ENCODE measurements at regions not wholly inside any gene's neighbourhood (a gene's known extent, or its start where the extent isn't known, plus 50 kb on each side); places are given as distances from the start of the nearest gene placed in this dataset.

DNA sequence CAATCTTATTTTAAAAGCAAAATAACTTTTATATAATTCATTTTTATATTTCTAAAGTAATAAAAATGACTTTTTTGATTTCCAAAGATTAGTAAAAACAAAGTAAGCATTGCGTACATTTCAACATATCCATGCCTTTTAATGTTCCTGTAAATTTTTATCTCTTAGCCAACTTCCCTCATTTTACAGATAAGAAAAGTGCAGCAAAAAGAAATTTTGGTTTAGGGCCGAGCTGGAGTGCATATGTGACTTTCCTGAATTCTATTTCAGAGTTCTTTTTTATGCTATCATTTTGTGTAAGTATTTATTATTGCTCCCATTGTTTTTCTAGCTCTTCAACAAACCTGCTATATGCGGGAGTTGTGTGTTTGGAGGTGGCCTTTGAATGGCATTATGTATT lies 195.3 kb downstream of the NHLRC3 start:
- DNase-seq (ENCODE audit: low spot score): no peak

DNA sequence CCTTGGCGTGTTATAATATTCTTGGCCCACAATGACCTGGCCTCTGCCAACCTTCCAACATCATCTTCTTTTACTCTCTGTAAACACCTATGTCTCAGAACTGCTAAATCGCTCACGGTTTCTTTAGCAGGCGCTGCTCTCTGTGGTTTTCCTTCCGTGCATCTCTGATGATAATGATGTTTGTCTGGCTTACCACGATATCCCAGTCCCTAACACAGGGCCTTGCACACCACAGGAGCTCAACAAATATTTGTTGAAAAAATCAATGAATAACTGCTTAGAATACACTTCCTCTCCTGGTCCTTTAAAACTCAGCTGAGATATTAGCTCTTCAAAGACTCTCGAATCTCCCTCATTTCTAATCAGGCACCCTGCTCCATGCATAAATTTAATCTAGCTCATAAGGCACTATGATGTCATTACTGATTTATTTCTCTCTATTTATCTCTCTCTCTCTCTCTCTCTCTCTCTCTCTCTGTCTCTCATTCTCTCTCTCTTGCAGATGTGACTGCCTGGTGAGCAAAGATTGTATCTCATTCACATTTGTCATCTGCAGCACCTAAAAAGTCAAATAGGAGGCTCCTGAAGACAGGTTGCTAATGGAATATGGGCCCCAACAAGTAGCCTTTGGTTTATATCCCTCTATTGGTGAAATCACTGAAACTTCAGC lies 206.4 kb downstream of the NHLRC3 start:
- no peak for DNase-seq (ENCODE audit: low spot score)

DNA sequence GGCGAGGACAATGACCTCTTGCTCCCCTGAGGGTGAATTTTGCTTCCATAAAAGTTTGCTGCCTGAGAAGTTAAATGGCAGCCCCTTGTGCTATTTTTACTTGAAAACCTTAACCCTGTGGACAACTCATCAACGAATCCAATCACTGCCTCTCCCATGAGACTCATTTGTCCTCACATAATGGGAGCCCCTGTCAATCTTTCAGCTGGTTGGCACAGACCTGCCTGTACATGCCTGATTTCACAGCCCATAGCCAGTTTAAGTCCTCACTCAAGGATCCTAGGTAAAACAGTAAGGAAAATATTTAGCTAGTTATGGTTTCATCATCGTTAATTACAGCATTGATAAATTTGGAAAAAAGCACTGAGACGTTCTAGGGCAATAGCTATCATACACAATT lies 207.4 kb downstream of the NHLRC3 start:
- DNase-seq (ENCODE audit: low spot score): no peak

DNA sequence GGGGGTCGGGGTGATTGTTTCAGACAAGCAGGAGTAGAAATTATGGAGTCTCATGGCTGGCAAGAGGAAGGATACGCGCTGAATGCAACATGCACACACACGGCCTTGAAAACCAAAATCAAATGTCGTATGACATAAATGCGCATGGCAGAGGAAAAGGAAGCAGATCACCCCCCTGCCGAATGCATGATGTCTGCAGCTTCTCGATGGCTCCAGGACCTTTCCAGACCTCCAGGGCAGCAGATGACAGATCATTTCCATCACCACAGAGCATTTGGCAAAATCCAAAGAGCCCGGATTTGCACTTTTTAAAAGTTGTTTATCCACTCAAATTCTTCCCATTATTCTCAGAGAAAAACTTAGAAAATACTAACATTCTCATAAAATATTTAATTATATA lies 211.7 kb downstream of the NHLRC3 start:
- DNase-seq (ENCODE audit: low spot score): no peak

DNA sequence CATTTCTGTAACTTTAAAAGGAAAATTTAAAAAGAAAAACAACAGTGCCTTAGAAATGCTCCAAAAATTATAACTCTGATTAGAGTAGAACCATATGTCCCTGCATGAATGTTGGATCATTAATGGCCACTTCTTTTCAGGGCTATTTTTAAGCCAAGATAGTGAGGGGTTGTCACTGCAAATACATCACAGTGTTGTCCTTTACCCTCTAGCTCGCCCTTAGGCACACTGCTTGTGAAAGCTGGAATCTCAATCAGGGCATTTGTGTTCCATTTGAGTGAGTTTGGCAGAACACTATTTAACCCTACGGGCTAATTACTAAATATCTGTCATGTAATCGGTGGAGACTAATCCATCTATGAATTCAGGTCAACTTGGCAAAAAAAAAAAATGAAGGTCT lies 212.2 kb downstream of the NHLRC3 start:
- no peak for DNase-seq (ENCODE audit: low spot score)

DNA sequence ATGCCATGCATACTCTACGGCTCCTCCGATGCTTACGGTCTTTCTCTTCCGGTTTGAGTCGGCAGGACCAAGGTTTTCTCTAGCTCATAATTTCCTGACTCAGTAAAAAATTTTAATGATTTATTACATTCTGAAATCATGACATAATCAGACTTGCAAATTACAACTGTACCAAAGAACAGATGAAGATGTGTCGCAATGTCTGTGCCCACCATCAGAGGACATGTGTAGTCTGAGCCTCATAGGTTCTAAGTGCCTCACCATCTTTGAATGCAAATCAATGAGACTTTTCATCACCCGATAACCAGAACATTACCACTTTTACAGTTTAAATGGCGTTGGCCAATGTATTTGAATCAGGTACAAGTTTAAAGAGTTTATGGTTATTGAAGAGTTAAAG lies 213.1 kb downstream of the NHLRC3 start:
- DNase-seq (ENCODE audit: low spot score): no peak

DNA sequence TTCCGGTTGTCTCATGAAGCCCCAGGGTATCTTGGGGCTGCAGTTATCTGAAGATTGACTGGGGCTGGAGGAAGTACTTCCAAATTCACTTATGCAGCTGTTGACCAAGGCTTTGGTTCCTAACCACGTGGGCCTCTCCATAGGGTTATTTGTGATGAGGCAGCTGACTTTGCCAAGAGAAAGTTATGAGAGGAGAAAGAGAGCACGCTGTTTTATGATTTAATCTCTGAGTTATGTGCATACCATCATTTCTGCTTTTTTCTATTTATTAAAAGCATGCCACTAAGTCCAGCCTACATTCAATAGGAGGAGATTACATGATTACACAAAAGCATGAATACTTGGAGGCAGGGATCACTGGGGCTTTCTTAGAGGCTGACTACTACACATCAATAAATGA lies 215.5 kb downstream of the NHLRC3 start:
- DNase-seq (ENCODE audit: low spot score): no peak

DNA sequence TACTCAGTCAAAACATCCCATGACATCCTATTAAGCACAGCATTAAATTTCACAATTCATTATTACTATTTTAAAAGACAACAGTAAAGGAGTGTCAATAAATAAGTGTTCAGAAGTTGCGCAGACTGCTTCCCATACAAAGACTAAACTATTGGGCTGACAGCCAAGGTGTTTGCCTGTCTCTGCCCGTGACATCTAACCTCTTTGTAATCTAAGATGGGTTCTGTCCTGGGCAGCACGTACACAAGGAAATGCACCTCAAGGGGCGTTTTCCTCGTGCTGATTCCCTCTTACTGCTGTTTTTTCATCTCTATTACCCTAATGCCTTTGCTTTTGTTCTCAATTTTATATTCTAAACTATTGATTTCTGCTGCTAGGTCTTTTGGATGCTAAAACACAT lies 216.3 kb downstream of the NHLRC3 start:
- no peak for DNase-seq (ENCODE audit: low spot score)

DNA sequence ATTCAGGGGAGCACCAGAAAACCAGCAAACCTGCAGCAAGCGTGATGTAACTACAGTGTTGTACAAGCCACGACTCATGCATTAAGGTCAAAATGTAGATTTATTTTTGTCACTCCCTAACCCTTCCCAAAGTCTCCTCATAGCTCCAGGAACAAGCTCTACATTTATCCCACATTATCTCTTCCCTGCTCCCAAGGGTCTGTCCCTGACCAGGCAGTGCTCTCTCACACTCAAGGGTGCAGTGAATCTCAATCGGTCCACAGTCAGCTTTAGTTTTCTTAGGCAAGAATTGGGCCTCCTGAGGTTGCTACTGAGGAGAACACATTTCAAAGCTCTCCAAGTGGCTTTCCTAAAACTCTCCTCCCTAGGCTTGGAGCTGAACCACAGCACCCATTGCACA lies 219.4 kb downstream of the NHLRC3 start:
- no peak for DNase-seq (ENCODE audit: low spot score)

DNA sequence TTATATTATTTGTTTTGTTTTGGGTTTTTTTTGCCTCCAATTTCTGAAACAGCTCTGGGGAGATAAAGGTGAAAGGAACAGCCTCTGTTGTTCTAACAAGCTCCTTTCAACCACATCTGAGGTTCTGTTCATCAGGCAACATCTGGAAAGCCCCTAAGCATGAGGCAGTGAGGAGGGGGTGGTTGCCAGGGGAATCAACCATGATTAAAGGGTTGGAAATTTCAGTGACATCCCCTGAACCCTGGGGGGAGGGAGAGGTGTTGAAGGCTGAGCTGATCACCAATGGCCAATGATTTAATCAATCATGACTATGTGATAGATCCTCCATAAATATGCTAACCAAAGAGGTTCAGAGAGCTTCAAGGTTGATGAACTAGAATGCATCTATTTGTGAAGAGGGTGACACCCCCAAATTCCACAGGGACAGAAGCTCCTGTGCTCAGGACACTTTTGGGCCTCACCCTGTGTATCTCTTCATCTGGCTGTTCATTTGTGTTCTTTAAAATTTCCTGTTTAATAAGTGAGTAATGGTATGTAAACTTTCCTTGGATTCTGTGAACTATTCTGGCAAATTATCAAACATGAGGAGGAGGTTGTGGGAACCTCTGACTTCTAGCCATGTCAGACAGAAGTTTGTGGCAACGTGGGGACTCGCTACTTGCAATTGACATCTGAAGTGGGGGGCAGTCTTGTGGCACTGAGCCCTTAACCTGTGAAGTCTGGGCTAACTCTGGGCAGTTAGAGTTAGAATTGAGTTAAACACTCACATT lies 221.3 kb downstream of the NHLRC3 start:
- no peak for DNase-seq (ENCODE audit: low spot score)

DNA sequence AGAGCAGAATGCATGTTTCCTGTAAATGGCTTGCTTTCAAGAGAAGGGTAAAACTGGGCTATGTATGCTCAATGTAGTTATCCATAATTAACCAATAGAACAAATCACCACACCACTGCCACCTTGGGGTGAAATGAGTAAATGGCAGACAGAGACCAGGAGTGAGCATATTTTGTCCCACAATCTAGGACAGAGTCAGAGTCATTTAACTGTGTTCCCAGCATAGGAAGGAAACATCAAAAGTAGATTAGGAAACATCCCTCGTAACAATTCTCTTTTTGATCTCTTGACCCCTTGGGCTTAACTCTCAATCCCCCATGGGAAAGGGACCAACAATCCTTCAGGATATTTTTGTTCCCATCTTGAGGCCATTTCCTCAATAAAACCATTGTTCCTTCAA lies 224.8 kb downstream of the NHLRC3 start:
- peak; percentile 69 for DNase-seq (ENCODE audit: low spot score)

DNA sequence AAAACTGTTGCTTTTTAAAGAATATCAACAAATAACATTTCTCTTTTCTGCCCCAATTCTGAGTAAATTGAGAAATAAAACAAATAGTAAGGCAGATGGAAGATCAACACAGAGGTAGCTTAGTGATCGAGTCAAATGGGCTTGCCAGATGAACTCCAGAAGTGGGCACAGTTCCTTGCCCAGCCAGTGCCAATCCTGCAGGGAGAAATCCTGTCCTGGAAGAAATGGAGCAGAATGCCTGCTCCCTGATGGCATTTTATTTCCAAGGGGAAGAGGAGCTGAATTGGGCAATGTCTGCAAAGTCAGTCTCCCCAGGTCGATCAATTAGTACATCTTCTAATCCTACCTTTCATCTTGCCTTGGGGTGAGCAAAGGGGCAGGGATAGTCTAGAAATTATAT lies 225.3 kb downstream of the NHLRC3 start:
- no peak for DNase-seq (ENCODE audit: low spot score)

DNA sequence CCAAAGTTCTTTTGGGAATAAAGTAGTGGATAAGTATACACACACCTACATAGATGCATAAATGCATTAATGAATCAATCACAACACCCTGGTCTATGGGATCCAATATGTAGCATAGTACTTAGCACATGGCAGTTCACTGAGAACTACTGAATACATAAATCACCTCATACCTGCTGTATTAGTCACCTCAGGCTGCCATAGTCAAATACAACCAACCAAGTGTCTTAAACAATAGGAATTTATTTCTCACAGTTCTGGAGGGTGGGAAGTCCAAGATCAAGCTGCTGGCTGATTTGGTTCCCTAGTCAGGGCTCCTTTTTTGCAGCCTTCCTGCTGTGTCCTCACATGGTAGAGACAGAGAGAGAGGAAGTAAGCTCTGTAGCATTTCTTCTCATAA lies 228.2 kb downstream of the NHLRC3 start:
- DNase-seq (ENCODE audit: low spot score): no peak

DNA sequence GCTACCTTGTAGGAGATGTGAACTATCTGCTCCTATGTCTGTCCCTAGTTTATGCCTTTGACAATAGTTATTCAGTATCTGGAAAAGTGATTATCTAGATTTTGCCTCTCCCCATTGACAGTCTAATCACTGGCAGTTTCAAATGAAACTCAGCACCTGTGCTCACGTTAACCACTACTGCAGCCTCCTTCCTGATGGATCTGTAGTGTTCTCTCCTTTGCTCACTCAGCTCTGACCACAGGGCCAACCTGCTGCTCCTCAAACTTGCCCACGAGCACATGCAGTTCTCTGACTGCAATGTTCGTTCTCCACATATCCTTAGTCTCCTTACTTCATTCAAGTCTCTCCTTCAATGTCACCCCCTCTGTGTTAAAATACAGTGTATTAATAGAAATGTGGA lies 230.1 kb downstream of the NHLRC3 start:
- DNase-seq (ENCODE audit: low spot score): no peak

DNA sequence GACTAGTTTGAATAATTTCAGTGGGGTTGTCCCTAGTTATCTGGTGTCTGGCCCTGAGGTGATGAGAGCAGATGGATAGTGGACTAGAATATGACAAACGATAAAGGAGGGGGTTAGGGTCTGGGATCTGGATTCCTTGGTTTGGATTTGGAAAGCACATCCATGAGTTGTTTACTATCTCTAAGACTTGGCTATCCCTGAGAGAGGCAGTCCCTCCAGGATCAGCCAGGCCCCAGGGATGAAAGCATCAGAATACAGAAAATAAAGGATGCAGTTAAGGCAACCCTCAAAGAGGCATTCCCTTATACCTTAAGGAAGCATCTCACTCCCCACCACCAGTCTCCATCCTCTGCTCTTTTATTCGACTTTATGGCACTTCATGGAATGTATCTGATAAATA lies 230.7 kb downstream of the NHLRC3 start:
- DNase-seq (ENCODE audit: low spot score): no peak

DNA sequence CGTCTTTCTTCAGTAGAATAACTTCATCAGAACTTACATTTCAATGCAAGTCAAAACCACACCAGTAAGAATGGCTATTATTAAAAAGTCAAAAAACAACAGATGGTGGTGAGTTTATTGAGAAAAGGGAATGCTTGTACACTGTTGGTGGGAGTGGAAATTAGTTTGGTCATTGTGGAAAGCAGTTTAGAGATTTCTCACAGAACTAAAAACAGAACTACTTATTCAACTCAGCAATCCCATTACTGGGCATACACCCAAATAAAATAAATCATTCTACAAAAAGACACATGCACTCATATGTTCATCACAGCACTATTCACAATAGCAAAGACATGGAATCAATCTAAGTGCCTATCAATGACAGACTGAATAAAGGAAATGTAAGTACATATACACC lies 231.2 kb downstream of the NHLRC3 start:
- no peak for DNase-seq (ENCODE audit: low spot score)

DNA sequence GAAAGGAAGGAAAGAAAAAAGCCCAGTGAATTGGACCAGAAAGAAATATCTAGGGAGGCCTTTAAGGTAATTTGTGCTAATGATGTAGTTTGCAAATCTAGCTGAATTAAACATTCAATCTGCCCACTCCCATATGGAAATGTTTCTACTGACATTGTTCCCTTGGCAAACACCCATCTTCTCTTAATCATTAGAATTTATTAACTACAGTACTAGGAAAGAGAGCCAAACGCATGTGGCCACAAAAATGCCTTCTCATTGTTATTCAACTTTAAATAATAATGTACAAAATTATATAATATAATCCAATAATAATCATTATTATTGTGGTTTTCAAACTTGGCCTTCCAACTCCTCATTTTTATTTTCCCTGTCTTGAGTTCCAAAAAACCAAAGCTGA lies 234.7 kb downstream of the NHLRC3 start:
- no peak for DNase-seq (ENCODE audit: low spot score)

DNA sequence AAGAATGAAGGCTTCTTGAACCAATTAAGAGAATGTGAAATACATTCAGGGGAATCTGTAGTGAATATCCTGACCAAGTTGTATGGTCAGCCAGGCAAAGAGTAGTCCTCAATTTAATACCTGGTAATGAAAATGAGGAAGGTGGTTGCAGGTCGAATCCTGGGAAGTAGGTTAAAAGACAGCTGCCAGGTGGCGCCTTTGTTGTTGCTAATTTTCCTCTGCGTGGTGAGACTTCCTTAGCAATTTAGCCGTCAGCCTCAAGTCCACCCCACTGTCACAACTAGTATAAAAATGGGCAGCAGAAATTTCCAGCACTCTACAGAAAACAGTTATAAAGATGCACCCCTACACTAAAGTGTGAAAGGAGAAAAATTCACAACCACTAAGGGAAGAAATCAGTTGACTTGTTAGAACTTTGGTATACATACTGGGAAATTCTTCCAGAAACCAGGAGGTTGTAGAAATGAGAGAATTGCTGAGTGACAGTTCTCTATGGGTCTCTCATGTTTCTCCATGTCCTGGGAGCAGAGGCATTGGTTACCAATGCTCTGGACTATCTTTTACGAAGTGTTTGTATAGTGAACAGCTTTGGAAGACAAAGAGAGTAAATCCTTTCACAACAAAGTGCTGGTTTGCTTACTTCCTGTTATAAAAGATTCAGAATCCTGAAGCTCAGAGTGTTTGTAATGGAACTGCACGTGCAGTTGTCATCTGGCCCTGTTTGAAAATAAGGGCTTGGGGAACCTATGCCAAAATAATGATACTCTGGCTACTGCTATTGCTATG lies 235.9 kb downstream of the NHLRC3 start:
- no peak for DNase-seq (ENCODE audit: low spot score)

DNA sequence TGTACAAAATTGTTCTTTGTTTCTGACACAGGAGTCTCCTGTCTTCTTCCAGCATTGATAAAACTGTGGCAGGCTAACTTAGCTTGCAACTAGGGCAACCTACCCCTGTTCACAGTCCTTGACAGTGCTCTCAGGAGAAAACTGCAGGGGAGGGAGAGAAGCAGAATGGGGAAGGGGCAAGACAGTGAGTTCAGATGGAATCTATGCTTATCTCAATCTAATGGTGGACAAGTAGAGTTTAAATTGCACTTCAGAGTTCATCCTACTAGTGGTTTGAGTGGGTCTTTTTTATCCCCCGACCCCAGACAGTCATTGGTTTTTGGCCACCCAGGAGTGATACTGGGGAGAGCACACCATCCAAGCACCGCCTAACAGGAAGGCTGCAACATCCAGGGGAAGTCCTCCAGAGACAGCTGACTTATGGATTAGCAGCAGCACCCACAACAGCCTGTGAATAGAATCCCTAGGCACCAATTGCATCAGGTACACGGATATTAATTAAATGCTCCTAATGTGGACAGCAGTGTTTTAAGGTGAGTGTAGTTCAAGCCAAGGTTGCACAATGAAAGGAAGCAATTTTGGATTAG lies 236.6 kb downstream of the NHLRC3 start:
- no peak for DNase-seq (ENCODE audit: low spot score)

DNA sequence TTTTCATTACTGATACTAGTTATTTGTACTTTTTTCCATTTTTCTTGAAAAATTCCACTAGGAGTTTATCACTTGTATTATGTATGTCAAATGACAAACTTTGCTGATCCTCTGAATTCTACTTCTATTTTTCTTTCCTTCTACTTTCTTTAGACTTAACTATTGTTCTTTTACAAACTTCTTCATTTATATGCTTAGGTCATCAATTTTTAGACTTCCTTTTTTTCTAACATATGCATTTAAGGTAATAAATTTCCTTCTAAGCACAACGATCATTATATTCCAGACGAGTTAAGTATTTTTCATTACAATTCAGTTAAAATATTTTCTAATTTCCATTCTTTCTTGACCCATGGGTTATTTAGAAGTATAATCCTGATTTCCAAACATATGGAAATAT lies 240.8 kb downstream of the NHLRC3 start:
- no peak for DNase-seq (ENCODE audit: low spot score)

DNA sequence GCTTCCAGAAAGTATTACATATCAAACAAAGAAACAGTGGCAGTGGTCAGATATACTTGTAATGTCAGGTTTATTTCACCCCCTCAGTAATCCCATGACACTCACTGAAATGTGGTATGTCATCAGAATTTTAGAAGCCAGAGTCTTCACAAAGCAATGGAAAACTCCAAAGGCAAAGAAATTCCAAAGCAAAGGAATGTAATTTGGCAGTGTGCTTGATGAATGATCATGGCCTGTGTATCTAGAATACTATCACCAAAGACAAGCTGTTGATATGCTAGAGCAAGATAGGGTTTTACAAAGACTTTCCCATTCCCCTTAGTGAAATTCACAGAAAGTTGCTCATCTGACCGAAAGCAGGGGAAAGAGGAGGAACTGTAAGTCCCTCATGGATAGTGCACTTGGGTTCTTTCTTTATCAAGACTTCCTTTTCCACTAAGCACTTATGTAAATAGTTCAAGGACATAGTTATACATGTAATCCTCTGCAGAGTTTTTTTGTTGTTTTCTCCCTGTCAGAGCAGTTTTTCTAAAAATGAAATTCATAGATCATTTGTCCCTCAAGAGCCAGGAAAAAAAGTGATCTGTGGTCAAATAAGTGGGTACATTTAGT lies 243.4 kb downstream of the NHLRC3 start:
- DNase-seq (ENCODE audit: low spot score): no peak

DNA sequence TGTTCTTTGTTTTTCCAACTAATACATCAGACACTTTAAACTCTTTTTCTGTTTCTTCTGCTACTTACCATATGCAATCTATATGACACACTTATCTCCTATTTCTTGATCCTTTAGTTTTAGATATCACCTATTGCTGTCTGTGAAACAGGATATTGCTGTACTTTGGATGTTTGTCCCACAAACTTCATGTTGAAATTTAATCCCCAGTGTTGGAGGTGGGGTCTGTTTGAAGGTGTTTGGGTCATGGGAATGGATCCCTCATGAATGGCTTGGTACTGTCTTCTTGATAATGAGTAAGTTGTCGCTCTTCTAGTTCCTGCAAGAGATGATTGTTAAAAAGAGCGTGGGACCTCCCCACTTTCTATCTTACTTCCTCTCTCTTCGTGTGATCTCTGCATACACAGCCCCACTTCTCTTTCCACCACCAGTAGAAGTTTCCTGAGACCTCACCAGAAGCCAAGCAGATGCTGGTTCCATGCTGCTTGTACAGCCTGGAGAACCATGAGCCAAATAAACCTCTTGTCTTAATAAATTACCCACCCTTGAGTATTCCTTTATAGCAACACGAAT lies 244.2 kb downstream of the NHLRC3 start:
- DNase-seq (ENCODE audit: low spot score): no peak

Measured in AG08395 (cell line).